Fibroblast of gingiva (primary cell): ENCODE measurements at regions not wholly inside any gene's neighbourhood (a gene's known extent, or its start where the extent isn't known, plus 50 kb on each side); places are given as distances from the start of the nearest gene placed in this dataset.
"Not testable (repeated sequence)": the region's sequence is repeated elsewhere in the genome, so short reads cannot be mapped to it uniquely, and the experiment has no call there.

ENCODE experiments used
- DNase-seq: peaks from one replicate; pipeline ENCODE4 v3.0.0-alpha.2; 2011; ENCODE audit warnings: low read depth

GRCh38 chr2:226474131-226474530, 325.5 kb downstream of the IRS1 start:
- no peak for DNase-seq

- no peak for DNase-seq
Measured at GRCh38 chr2:226471987-226472470, 327.6 kb downstream of the IRS1 start.

- DNase-seq: no peak
Measured at GRCh38 chr2:226467633-226468032, 332.0 kb downstream of the IRS1 start.

GRCh38 chr2:226467221-226467620, 332.4 kb downstream of the IRS1 start:
- DNase-seq: no peak

- no peak for DNase-seq
Measured at GRCh38 chr2:226466589-226466988, 333.0 kb downstream of the IRS1 start.

- DNase-seq: no peak
Measured at GRCh38 chr2:226466124-226466523, 333.5 kb downstream of the IRS1 start.

GRCh38 chr2:226464380-226464779, 335.2 kb downstream of the IRS1 start:
- DNase-seq: no peak

GRCh38 chr2:226463154-226463553, 336.5 kb downstream of the IRS1 start:
- DNase-seq: no peak

GRCh38 chr2:226461981-226462380, 337.6 kb downstream of the IRS1 start:
- no peak for DNase-seq

GRCh38 chr2:226456144-226456543, 343.5 kb downstream of the IRS1 start:
- DNase-seq: not testable (repeated sequence)

- no peak for DNase-seq
Measured at GRCh38 chr2:226452768-226453167, 346.9 kb downstream of the IRS1 start.

GRCh38 chr2:226451486-226451885, 348.1 kb downstream of the IRS1 start:
- DNase-seq: no peak

- DNase-seq: no peak
Measured at GRCh38 chr2:226450141-226450540, 349.5 kb downstream of the IRS1 start.

- peak; percentile 24 for DNase-seq
Measured at GRCh38 chr2:226447338-226448300, 352.0 kb downstream of the IRS1 start.

- peak; percentile 90 for DNase-seq
Measured at GRCh38 chr2:226446406-226447001, 353.1 kb downstream of the IRS1 start.

- DNase-seq: no peak
Measured at GRCh38 chr2:226445216-226445861, 354.3 kb downstream of the IRS1 start.

- DNase-seq: no peak
Measured at GRCh38 chr2:226443112-226443511, 356.5 kb downstream of the IRS1 start.

GRCh38 chr2:226440127-226440918, 359.3 kb downstream of the IRS1 start:
- DNase-seq: peak; percentile 67

GRCh38 chr2:226439337-226439736, 360.3 kb downstream of the IRS1 start:
- peak; percentile 53 for DNase-seq

- peak; percentile 84 for DNase-seq
Measured at GRCh38 chr2:226435146-226435545, 364.5 kb downstream of the IRS1 start.

GRCh38 chr2:226434702-226435101, 364.9 kb downstream of the IRS1 start:
- no peak for DNase-seq
